HG03135 (cell line): ENCODE measurements at regions not wholly inside any gene's neighbourhood (a gene's known extent, or its start where the extent isn't known, plus 50 kb on each side); places are given as distances from the start of the nearest gene placed in this dataset.

ENCODE experiments used
- ATAC-seq: cut with Tn5 transposase; IDR thresholded peaks from one replicate; pipeline ENCODE4 v1.9.1; 2021; ENCODE audit warnings: mild to moderate bottlenecking, moderate library complexity; ENCODE audit not compliant: unreplicated experiment

GRCh38 chr2:76274160-76274559, 563.4 kb upstream of the GCFC2 start:
- ATAC-seq, result no peak

- ATAC-seq, result no peak
Observed at GRCh38 chr2:76270096-76270710, 559.5 kb upstream of the GCFC2 start.

- no peak for ATAC-seq
Observed at GRCh38 chr2:76268902-76269620, 558.3 kb upstream of the GCFC2 start.

- ATAC-seq, result no peak
Observed at GRCh38 chr2:76268484-76268883, 557.8 kb upstream of the GCFC2 start.

GRCh38 chr2:76257802-76258201, 547.1 kb upstream of the GCFC2 start:
- ATAC-seq, result no peak

- ATAC-seq, result no peak
Observed at GRCh38 chr2:76256458-76257088, 545.9 kb upstream of the GCFC2 start.

- no peak for ATAC-seq
Observed at GRCh38 chr2:76252704-76253103, 542.0 kb upstream of the GCFC2 start.

- ATAC-seq, result no peak
Observed at GRCh38 chr2:76251342-76251741, 540.6 kb upstream of the GCFC2 start.

GRCh38 chr2:76247006-76247405, 536.3 kb upstream of the GCFC2 start:
- no peak for ATAC-seq

GRCh38 chr2:76211991-76212985, 501.6 kb upstream of the GCFC2 start:
- no peak for ATAC-seq

GRCh38 chr2:76210551-76210950, 499.8 kb upstream of the GCFC2 start:
- no peak for ATAC-seq

GRCh38 chr2:76204048-76204447, 493.3 kb upstream of the GCFC2 start:
- ATAC-seq, result no peak

- no peak for ATAC-seq
Observed at GRCh38 chr2:76202866-76203265, 492.2 kb upstream of the GCFC2 start.

- ATAC-seq, result no peak
Observed at GRCh38 chr2:76197842-76198448, 487.2 kb upstream of the GCFC2 start.

GRCh38 chr2:76197428-76197827, 486.7 kb upstream of the GCFC2 start:
- ATAC-seq, result no peak

GRCh38 chr2:76194031-76194775, 483.5 kb upstream of the GCFC2 start:
- no peak for ATAC-seq

- no peak for ATAC-seq
Observed at GRCh38 chr2:76193089-76193488, 482.4 kb upstream of the GCFC2 start.

- ATAC-seq, result no peak
Observed at GRCh38 chr2:76188334-76189008, 477.8 kb upstream of the GCFC2 start.

GRCh38 chr2:76187415-76187814, 476.7 kb upstream of the GCFC2 start:
- no peak for ATAC-seq
